ENCODE measurements at regions not wholly inside any gene's neighbourhood (a gene's known extent, or its start where the extent isn't known, plus 50 kb on each side); places are given as distances from the start of the nearest gene placed in this dataset.

DNA sequence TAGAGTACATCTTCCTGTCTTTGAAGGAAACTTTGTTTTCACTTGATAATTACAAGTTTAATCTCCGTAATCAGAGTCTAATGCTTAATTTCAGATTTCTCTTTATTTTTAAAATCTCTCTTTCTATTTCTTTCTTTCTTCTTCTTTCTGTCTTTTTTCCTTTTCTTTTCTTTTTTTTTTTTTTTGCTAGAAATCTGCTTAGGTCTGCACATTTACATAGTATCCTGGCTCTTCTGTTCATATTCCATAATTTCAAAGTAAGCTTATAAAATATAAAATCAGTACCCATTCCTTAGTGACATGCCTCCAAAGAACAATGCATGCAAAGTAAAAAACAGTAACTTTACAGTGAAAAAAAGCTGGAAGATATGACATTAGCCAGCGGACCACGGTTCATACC lies 601.7 kb upstream of the VSTM2A start:
- Histone ChIP-seq H3K9ac (ENCODE audit: low read length) (no peak overlapping the region), H3K4me2 (ENCODE audit: low read length) (no peak overlapping the region), H3K27me3 (ENCODE audit: low read depth, low read length) (no peaks in the 10 kb centered on the region), H4K20me1 (ENCODE audit: insufficient read depth, low read length) (no peaks in the 10 kb centered on the region), H2AFZ (ENCODE audit: low read depth, low read length) (no peak overlapping the region), H3K36me3 (replicated peaks; ENCODE audit: low read depth, low read length) (no peaks in the 10 kb centered on the region), H3K27ac (ENCODE audit: low read length) (no peak overlapping the region), H3K4me3 (ENCODE audit: low read length) (no peak overlapping the region), H3K79me2 (ENCODE audit: low read length) (no peaks in the 10 kb centered on the region), H3K4me1 (ENCODE audit: low read length) (no peaks in the 10 kb centered on the region), H3K9me3 (ENCODE audit: insufficient read depth, low read length) (no peaks in the 10 kb centered on the region)
- no peak for TF ChIP-seq EZH2phosphoT487 (IDR thresholded peaks at IDR 0.05; ENCODE audit: low read depth)

DNA sequence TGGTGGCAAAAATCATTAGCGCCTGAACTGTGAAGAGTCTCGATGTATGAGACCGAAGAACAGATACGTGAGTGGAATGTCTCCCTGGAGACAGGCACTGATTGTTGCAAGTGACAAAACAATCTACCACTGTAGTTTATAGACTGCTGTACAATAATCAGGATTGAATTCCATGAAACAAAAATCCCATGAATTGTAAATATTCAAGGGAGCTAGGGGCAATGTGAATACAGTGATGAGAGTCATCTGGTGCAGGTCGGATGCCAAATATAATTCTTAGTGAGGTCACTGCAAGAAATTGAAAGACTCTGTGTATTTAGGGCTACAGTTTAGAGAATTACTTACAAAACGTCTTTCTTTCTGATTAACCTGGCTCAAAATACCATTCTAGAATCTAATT lies 594.4 kb upstream of the VSTM2A start:
- no peak overlapping the region for H3K4me3 ChIP-seq (ENCODE audit: low read length)
- no peak overlapping the region for H3K9ac ChIP-seq (ENCODE audit: low read length)
- H3K27me3 ChIP-seq (ENCODE audit: low read depth, low read length) = no peaks in the 10 kb centered on the region
- TF ChIP-seq, protein P1, sequence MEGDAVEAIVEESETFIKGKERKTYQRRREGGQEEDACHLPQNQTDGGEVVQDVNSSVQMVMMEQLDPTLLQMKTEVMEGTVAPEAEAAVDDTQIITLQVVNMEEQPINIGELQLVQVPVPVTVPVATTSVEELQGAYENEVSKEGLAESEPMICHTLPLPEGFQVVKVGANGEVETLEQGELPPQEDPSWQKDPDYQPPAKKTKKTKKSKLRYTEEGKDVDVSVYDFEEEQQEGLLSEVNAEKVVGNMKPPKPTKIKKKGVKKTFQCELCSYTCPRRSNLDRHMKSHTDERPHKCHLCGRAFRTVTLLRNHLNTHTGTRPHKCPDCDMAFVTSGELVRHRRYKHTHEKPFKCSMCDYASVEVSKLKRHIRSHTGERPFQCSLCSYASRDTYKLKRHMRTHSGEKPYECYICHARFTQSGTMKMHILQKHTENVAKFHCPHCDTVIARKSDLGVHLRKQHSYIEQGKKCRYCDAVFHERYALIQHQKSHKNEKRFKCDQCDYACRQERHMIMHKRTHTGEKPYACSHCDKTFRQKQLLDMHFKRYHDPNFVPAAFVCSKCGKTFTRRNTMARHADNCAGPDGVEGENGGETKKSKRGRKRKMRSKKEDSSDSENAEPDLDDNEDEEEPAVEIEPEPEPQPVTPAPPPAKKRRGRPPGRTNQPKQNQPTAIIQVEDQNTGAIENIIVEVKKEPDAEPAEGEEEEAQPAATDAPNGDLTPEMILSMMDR (IDR thresholded peaks at IDR 0.05; ENCODE audit: low read depth, low read length) = no peak
- TF ChIP-seq EZH2phosphoT487 (IDR thresholded peaks at IDR 0.05; ENCODE audit: low read depth) = no peak
- no peaks in the 10 kb centered on the region for H3K36me3 ChIP-seq (replicated peaks; ENCODE audit: low read depth, low read length)
- no peak overlapping the region for H3K4me2 ChIP-seq (ENCODE audit: low read length)
- no peak overlapping the region for H2AFZ ChIP-seq (ENCODE audit: low read depth, low read length)
- H3K79me2 ChIP-seq (ENCODE audit: low read length) = no peaks in the 10 kb centered on the region
- H3K4me1 ChIP-seq (ENCODE audit: low read length) = no peaks in the 10 kb centered on the region
- H4K20me1 ChIP-seq (ENCODE audit: insufficient read depth, low read length) = no peaks in the 10 kb centered on the region
- no peaks in the 10 kb centered on the region for H3K9me3 ChIP-seq (ENCODE audit: insufficient read depth, low read length)
- no peak overlapping the region for H3K27ac ChIP-seq (ENCODE audit: low read length)

DNA sequence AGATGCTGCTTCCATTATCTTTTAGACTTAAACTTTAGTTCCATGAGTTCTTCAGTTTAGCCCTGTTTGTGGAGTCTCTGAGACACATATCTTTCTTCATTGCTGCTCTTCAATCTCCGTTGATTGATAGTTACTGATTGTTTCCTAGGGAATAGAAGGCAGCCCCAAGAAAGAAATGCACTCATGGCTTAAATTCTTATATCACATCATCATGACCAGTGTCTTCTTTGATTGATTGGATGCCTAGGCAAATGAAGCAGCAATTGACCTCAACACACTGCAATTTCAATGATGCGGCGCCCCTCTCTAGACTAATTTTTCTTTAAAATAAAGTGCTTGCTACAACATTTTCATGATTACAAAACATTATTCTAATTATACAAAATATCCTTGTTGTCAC lies 576.5 kb upstream of the VSTM2A start:
- no peak overlapping the region for H2AFZ ChIP-seq (ENCODE audit: low read depth, low read length)
- H3K9me3 ChIP-seq (ENCODE audit: insufficient read depth, low read length) = no peaks in the 10 kb centered on the region
- no peak overlapping the region for H3K4me3 ChIP-seq (ENCODE audit: low read length)
- no peak overlapping the region for H3K9ac ChIP-seq (ENCODE audit: low read length)
- no peaks in the 10 kb centered on the region for H3K79me2 ChIP-seq (ENCODE audit: low read length)
- H4K20me1 ChIP-seq (ENCODE audit: insufficient read depth, low read length) = no peaks in the 10 kb centered on the region
- TF ChIP-seq, protein P1 (IDR thresholded peaks at IDR 0.05; ENCODE audit: low read depth, low read length) = no peak
- TF ChIP-seq EZH2phosphoT487 (IDR thresholded peaks at IDR 0.05; ENCODE audit: low read depth) = no peak
- H3K4me2 ChIP-seq (ENCODE audit: low read length) = no peak overlapping the region
- H3K27me3 ChIP-seq (ENCODE audit: low read depth, low read length) = no peaks in the 10 kb centered on the region
- no peaks in the 10 kb centered on the region for H3K36me3 ChIP-seq (replicated peaks; ENCODE audit: low read depth, low read length)
- H3K27ac ChIP-seq (ENCODE audit: low read length) = no peak overlapping the region
- no peaks in the 10 kb centered on the region for H3K4me1 ChIP-seq (ENCODE audit: low read length)

DNA sequence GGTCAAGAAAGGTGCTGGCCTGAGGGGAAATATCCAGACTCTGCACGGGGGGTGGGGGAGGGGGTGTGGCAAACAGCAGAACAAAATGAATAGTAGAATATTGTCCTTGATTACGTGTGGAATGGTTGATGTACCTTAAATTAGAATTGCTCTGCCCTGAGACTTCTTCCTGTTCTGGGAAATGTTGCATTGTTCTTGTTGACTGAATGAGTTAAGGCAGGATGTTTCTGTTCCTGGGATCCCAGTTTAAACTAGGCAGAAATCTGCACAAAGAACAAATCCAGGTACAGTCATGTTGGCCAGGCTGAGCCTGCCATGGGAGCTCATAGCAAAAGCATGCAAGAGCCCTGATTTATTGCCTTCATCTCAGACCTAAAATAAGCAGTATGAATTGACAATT lies 558.7 kb upstream of the VSTM2A start:
- TF ChIP-seq, protein P1 (IDR thresholded peaks at IDR 0.05; ENCODE audit: low read depth, low read length) = no peak
- no peak for TF ChIP-seq EZH2phosphoT487 (IDR thresholded peaks at IDR 0.05; ENCODE audit: low read depth)
- Histone ChIP-seq H3K4me2 (ENCODE audit: low read length) (no peak overlapping the region), H4K20me1 (ENCODE audit: insufficient read depth, low read length) (no peaks in the 10 kb centered on the region), H3K4me1 (ENCODE audit: low read length) (no peaks in the 10 kb centered on the region), H3K9ac (ENCODE audit: low read length) (no peak overlapping the region), H3K4me3 (ENCODE audit: low read length) (no peak overlapping the region), H3K27me3 (ENCODE audit: low read depth, low read length) (no peaks in the 10 kb centered on the region), H2AFZ (ENCODE audit: low read depth, low read length) (no peak overlapping the region), H3K79me2 (ENCODE audit: low read length) (no peaks in the 10 kb centered on the region), H3K9me3 (ENCODE audit: insufficient read depth, low read length) (no peaks in the 10 kb centered on the region), H3K36me3 (replicated peaks; ENCODE audit: low read depth, low read length) (no peaks in the 10 kb centered on the region), H3K27ac (ENCODE audit: low read length) (no peak overlapping the region)

DNA sequence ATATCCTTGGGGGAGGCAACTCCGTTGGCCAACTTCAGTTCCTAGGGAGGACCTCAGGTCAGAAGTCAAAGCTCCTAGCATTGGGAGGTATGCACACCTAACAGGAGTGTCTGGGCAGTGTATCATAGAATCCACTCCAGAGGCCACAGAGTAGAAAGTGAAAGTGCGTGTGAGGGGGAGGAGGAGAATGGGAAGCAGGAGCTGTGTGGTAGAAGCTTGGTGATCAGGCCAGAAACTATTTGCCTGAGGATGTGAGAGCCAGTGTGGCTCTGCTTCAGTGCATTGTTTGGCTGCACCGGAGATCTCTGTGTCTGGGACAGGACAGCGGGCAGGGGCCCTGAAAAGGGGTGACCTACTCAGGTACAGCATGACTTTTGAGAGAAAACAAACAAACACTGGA lies 557.4 kb upstream of the VSTM2A start:
- H4K20me1 ChIP-seq (ENCODE audit: insufficient read depth, low read length) = no peaks in the 10 kb centered on the region
- no peaks in the 10 kb centered on the region for H3K79me2 ChIP-seq (ENCODE audit: low read length)
- no peak overlapping the region for H3K27ac ChIP-seq (ENCODE audit: low read length)
- H3K4me1 ChIP-seq (ENCODE audit: low read length) = no peaks in the 10 kb centered on the region
- no peak overlapping the region for H3K4me2 ChIP-seq (ENCODE audit: low read length)
- no peaks in the 10 kb centered on the region for H3K36me3 ChIP-seq (replicated peaks; ENCODE audit: low read depth, low read length)
- H3K9ac ChIP-seq (ENCODE audit: low read length) = no peak overlapping the region
- no peak overlapping the region for H2AFZ ChIP-seq (ENCODE audit: low read depth, low read length)
- TF ChIP-seq EZH2phosphoT487 (IDR thresholded peaks at IDR 0.05; ENCODE audit: low read depth) = no peak
- TF ChIP-seq, protein P1 (IDR thresholded peaks at IDR 0.05; ENCODE audit: low read depth, low read length) = no peak
- no peaks in the 10 kb centered on the region for H3K27me3 ChIP-seq (ENCODE audit: low read depth, low read length)
- no peak overlapping the region for H3K4me3 ChIP-seq (ENCODE audit: low read length)
- H3K9me3 ChIP-seq (ENCODE audit: insufficient read depth, low read length) = no peaks in the 10 kb centered on the region

All from OCI-LY3 (cell line).